Astrocyte (in vitro differentiated cells and primary cell): ENCODE measurements at regions not wholly inside any gene's neighbourhood (a gene's known extent, or its start where the extent isn't known, plus 50 kb on each side); places are given as distances from the start of the nearest gene placed in this dataset.

ENCODE experiments used
- CTCF ChIP-seq: IDR thresholded peaks from 2 replicates; pipeline ENCODE4 v1.5.1; 2011; ENCODE audit warnings: low read depth, mild to moderate bottlenecking, inconsistent platforms, low read length, moderate library complexity; ENCODE audit not compliant: insufficient read depth
- EZH2 ChIP-seq: IDR thresholded peaks from 2 replicates; pipeline ENCODE4 v1.6.1; 2012; ENCODE audit warnings: mild to moderate bottlenecking, low read length, inconsistent platforms; ENCODE audit not compliant: insufficient read depth

- TF ChIP-seq CTCF, result no peak
- TF ChIP-seq EZH2, result no peak
These were observed 2208.1 kb upstream of the WWC1 start for GRCh38 chr5:166083183-166083959.
